ENCODE measurements at regions not wholly inside any gene's neighbourhood (a gene's known extent, or its start where the extent isn't known, plus 50 kb on each side); places are given as distances from the start of the nearest gene placed in this dataset.

GRCh38 chrX:138886769-138887168, 175.3 kb upstream of the FGF13 start:
- H4K20me1 ChIP-seq (replicated peaks; ENCODE audit: insufficient read depth) = no peaks in the 10 kb centered on the region
- H3K27ac ChIP-seq (ENCODE audit: low read depth) = no peak overlapping the region
- H3K9me2 ChIP-seq (ENCODE audit: insufficient read depth) = no peaks in the 10 kb centered on the region
- H3K9me3 Mint-ChIP-seq = no peaks in the 10 kb centered on the region
- no peak overlapping the region for H3K4me3 ChIP-seq
- no peak for ATAC-seq
- no peak overlapping the region for H2AFZ ChIP-seq
- H3K79me2 ChIP-seq (replicated peaks; ENCODE audit: insufficient read depth) = no peaks in the 10 kb centered on the region
- H3K4me2 ChIP-seq = no peak overlapping the region
- no peaks in the 10 kb centered on the region for H3K27me3 ChIP-seq (ENCODE audit: insufficient read depth)
- TF ChIP-seq EZH2phosphoT487 (IDR thresholded peaks at IDR 0.05; ENCODE audit: unreplicated experiment) (no peak), ZNF462 (CRISPR knock-in tag; IDR thresholded peaks at IDR 0.05) (no peak), CREB1 (CRISPR knock-in tag; IDR thresholded peaks at IDR 0.05; ENCODE audit: low read depth) (no peak), ZNF331 (CRISPR knock-in tag; IDR thresholded peaks at IDR 0.05; ENCODE audit: low read depth) (no peak), EZH2 (IDR thresholded peaks at IDR 0.05; ENCODE audit: low read depth, unreplicated experiment) (no peak), POLR2AphosphoS5 (IDR thresholded peaks at IDR 0.05; ENCODE audit: low read depth) (no peak), JUNB (IDR thresholded peaks at IDR 0.05; ENCODE audit: unreplicated experiment) (no peak), ETS1 (IDR thresholded peaks at IDR 0.05) (no peak)
- TF ChIP-seq, protein P1, sequence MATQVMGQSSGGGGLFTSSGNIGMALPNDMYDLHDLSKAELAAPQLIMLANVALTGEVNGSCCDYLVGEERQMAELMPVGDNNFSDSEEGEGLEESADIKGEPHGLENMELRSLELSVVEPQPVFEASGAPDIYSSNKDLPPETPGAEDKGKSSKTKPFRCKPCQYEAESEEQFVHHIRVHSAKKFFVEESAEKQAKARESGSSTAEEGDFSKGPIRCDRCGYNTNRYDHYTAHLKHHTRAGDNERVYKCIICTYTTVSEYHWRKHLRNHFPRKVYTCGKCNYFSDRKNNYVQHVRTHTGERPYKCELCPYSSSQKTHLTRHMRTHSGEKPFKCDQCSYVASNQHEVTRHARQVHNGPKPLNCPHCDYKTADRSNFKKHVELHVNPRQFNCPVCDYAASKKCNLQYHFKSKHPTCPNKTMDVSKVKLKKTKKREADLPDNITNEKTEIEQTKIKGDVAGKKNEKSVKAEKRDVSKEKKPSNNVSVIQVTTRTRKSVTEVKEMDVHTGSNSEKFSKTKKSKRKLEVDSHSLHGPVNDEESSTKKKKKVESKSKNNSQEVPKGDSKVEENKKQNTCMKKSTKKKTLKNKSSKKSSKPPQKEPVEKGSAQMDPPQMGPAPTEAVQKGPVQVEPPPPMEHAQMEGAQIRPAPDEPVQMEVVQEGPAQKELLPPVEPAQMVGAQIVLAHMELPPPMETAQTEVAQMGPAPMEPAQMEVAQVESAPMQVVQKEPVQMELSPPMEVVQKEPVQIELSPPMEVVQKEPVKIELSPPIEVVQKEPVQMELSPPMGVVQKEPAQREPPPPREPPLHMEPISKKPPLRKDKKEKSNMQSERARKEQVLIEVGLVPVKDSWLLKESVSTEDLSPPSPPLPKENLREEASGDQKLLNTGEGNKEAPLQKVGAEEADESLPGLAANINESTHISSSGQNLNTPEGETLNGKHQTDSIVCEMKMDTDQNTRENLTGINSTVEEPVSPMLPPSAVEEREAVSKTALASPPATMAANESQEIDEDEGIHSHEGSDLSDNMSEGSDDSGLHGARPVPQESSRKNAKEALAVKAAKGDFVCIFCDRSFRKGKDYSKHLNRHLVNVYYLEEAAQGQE (IDR thresholded peaks at IDR 0.05; ENCODE audit: unreplicated experiment) = no peak
- H3K27me3 Mint-ChIP-seq (ENCODE audit: insufficient read depth, low read depth, poor library complexity) = no peaks in the 10 kb centered on the region
- no peaks in the 10 kb centered on the region for H3K4me1 Mint-ChIP-seq
- H3K36me3 Mint-ChIP-seq (ENCODE audit: low read depth) = no peaks in the 10 kb centered on the region
- DNase-seq (ENCODE audit: low spot score) = no peak
- H3K4me1 ChIP-seq (ENCODE audit: insufficient read depth) = no peaks in the 10 kb centered on the region
- H3K27ac Mint-ChIP-seq = no peak overlapping the region
- H3F3A ChIP-seq (replicated peaks; ENCODE audit: low read depth) = no peaks in the 10 kb centered on the region
- H3K4me3 Mint-ChIP-seq = no peak overlapping the region
- H3K36me3 ChIP-seq (ENCODE audit: insufficient read depth) = no peaks in the 10 kb centered on the region
